GM18519 (cell line): ENCODE measurements at regions not wholly inside any gene's neighbourhood (a gene's known extent, or its start where the extent isn't known, plus 50 kb on each side); places are given as distances from the start of the nearest gene placed in this dataset.
A peak's percentile ranks its signal among the peaks of the same experiment; 100 is the strongest.
"Not testable (repeated sequence)": the region's sequence is repeated elsewhere in the genome, so short reads cannot be mapped to it uniquely, and the experiment has no call there.

Experiments used
- ATAC-seq: cut with Tn5 transposase; IDR thresholded peaks from one replicate; pipeline ENCODE4 v1.9.1; 2021; ENCODE audit warnings: mild to moderate bottlenecking, moderate library complexity; ENCODE audit not compliant: unreplicated experiment, low FRiP score

GRCh38 chr5:174935854-174936474 lies 211.6 kb downstream of the MSX2 start:
- no peak for ATAC-seq

- ATAC-seq = not testable (repeated sequence)
These were observed 206.7 kb downstream of the MSX2 start for GRCh38 chr5:174931033-174931432.

- ATAC-seq = no peak
These were observed 201.2 kb downstream of the MSX2 start for GRCh38 chr5:174925586-174925985.

GRCh38 chr5:174922955-174923354 lies 198.6 kb downstream of the MSX2 start:
- ATAC-seq = no peak

GRCh38 chr5:174920906-174921550 lies 196.6 kb downstream of the MSX2 start:
- ATAC-seq = no peak

GRCh38 chr5:174919351-174919750 lies 195.0 kb downstream of the MSX2 start:
- no peak for ATAC-seq

GRCh38 chr5:174918655-174919054 lies 194.3 kb downstream of the MSX2 start:
- no peak for ATAC-seq

GRCh38 chr5:174917976-174918554 lies 193.7 kb downstream of the MSX2 start:
- no peak for ATAC-seq

- not testable (repeated sequence) for ATAC-seq
These were observed 193.1 kb downstream of the MSX2 start for GRCh38 chr5:174917435-174917834.

- not testable (repeated sequence) for ATAC-seq
These were observed 192.5 kb downstream of the MSX2 start for GRCh38 chr5:174916924-174917323.

- no peak for ATAC-seq
These were observed 191.8 kb downstream of the MSX2 start for GRCh38 chr5:174916227-174916626.

- ATAC-seq = no peak
These were observed 186.7 kb downstream of the MSX2 start for GRCh38 chr5:174911118-174911517.

- ATAC-seq = peak; percentile 94
These were observed 185.9 kb downstream of the MSX2 start for GRCh38 chr5:174910245-174910737.

- ATAC-seq = no peak
These were observed 178.9 kb downstream of the MSX2 start for GRCh38 chr5:174903172-174903732.

- no peak for ATAC-seq
These were observed 177.0 kb downstream of the MSX2 start for GRCh38 chr5:174901336-174901735.

- no peak for ATAC-seq
These were observed 176.0 kb downstream of the MSX2 start for GRCh38 chr5:174900240-174900865.

- ATAC-seq = no peak
These were observed 173.0 kb downstream of the MSX2 start for GRCh38 chr5:174897281-174897950.

- no peak for ATAC-seq
These were observed 171.0 kb downstream of the MSX2 start for GRCh38 chr5:174895360-174895759.

GRCh38 chr5:174892742-174893141 lies 168.4 kb downstream of the MSX2 start:
- ATAC-seq = no peak

- ATAC-seq = not testable (repeated sequence)
These were observed 156.2 kb downstream of the MSX2 start for GRCh38 chr5:174880412-174881200.
